ENCODE measurements at regions not wholly inside any gene's neighbourhood (a gene's known extent, or its start where the extent isn't known, plus 50 kb on each side); places are given as distances from the start of the nearest gene placed in this dataset.
A peak's percentile ranks its signal among the peaks of the same experiment; 100 is the strongest.

GRCh38 chr16:73878611-73879010 lies 418.0 kb upstream of the PSMD7 start:
- DNase-seq = peak; percentile 1

GRCh38 chr16:73877150-73877549 lies 419.5 kb upstream of the PSMD7 start:
- no peak for DNase-seq

- no peak for DNase-seq
Observed at GRCh38 chr16:73875996-73876690, 420.5 kb upstream of the PSMD7 start.

DNA sequence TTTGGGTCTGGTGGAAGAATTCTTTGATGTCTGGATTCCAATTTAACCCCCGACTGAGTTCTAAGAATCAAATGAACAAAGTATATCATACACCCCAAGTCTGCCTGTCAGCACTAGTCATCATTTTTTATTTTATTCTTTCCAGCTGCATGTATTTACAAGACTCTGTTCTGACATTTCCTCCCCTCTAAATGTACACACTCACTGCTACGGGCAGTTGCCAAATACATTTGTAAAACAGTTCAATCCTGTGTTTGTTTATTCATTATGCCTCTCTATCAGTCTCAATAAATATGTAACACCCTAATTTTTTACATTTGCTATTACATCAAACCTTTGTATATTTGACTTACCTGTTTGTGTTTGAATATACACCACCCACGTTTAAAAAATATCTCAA lies 422.3 kb upstream of the PSMD7 start:
- no peak for DNase-seq

GRCh38 chr16:73873643-73874042 lies 423.0 kb upstream of the PSMD7 start:
- no peak for DNase-seq

GRCh38 chr16:73872856-73873255 lies 423.8 kb upstream of the PSMD7 start:
- DNase-seq = no peak

DNA sequence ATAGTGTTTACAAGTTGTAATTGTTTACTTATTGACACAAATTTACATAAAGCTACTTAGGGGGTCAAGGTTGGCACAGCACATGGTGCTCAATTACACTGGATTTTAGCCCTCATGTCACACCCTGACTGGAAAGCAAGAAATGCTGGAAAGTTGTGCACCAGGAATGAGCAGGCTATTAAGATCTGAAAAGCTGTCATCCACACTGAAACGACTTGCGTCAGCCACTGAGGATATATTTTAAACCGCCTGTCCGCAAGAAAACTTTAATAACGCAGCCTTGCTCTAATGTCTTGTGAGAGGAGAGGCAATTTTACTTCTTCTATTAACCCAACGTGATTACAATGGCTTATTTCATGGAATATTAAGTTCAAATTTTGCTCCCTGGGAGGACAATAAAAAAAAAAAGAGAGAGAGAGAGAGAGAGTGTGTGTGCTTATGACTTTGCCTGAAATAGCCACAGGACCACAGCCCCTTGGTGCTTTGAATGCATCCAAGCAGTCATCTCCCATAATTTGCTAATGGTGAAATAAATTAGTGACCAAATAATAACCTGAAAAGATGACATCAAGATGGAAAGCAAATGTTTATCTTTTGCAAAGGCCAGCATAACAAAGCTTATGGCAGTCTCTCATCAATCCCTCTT lies 425.4 kb upstream of the PSMD7 start:
- no peak for DNase-seq

DNA sequence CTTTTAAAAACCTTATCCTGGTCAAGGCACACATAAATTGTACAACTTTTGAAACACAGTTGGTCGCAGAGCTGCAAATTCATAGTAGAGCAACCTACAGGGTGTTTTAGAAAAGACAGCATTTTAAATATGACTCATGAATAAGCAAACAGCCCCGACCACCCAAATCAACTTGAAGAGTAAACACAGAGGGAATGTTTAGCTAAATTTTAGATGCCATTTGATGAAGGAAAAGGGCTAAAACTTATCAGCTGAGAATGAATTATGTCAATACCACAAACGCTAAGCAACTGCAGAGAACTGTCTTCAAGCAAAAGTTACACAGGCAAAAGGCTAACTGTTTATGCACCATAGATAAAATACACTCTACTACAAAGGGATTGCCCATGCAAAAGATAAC lies 427.5 kb upstream of the PSMD7 start:
- no peak for DNase-seq

DNA sequence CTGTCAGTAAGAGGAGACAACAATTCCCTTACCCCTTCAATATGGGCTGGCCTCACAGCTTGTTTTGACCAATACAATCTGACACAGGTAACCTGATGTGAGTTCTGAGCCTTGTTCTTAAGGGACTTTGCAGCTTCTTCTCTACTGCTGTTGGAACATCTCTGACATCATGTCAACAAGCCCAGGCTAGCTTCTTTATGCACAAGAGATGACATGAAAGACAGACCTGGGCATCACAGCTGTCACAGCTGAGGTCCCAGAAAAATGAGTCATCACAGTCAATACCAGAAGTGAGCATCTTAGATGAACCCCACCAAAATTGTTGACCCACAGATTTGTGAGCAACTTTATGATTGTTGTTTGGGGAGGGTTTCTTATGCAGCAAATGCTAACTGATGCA lies 431.7 kb upstream of the PSMD7 start:
- no peak for DNase-seq

GRCh38 chr16:73858326-73858725 lies 438.3 kb upstream of the PSMD7 start:
- DNase-seq = no peak

DNA sequence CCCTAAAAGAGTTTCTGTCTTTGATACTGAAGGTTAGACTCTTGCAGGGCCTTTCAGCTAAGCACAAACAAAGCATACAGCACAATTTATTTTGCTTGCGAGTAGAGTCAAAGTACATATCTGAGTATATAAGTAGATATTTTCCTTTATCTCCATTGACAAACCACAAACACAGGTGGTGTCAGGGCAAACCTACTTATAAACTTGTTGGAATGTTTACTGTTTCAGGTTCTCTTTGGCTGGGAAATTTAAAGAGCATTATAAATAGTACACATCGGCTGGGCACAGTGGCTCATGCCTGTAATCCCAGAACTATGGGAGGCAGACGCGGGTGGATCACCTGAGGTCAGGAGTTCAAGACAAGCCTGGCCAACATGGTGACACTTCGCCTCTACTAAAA lies 442.6 kb upstream of the PSMD7 start:
- no peak for DNase-seq

GRCh38 chr16:73852561-73852960 lies 444.1 kb upstream of the PSMD7 start:
- DNase-seq = no peak

DNA sequence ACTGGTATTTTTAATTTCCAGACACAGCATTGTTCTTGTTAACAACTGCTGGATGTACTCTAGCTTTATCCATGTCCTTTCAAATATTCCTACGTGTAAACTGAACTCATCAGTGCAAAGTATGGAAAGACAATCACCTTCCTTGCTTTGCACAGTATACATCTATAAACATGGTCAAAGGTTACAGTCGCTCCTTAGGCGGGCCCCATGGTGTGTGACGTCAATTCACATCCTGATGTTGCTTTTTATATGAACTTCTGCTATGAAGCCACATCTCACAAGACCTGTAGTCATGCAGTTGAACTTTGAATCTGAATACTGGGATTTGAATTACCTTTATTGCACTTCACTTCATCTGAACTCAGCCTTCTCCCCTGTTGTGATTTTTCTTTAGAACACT lies 447.6 kb upstream of the PSMD7 start:
- DNase-seq = no peak

- no peak for DNase-seq
Observed at GRCh38 chr16:73847090-73847489, 449.5 kb upstream of the PSMD7 start.

DNA sequence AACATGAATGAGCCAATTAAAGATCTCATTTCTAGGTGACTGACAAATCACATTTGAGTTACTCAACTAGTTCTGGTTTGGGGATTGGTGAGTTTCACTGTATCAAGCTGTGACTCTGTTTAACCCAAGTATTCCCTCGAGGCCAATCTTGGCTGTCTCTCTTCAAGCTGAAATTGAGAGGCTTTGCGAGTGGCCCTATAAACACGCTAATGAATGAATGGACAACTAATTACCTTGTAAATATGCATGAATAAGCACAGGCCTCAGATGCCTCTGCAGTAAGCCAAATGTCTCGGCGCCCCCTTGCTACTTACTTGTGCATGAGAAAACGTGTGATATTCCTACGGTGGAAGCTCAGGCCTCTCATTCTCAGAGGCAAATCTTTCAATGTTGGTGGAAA lies 450.3 kb upstream of the PSMD7 start:
- no peak for DNase-seq

- DNase-seq = no peak
Observed at GRCh38 chr16:73846007-73846330, 450.6 kb upstream of the PSMD7 start.

GRCh38 chr16:73845238-73846006 lies 451.2 kb upstream of the PSMD7 start:
- DNase-seq = no peak

DNA sequence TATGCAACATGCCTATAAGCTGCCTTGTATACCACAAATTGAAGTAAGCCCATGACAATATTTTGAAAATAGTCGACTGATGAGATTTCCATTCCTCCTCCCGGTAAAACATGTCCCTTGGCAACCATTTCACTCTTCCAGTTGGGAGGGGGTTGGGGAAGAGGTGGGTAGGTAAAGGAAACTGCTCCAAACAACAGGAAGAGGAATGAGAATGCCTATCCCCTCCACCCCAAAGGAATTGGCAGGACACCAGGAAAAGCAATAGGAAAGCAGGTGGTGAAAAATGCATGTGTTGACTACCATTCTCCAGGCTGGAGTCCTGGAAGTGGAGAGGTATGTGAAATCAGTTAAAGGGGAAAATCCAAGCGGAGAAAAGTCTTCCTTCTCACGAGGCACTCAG lies 455.9 kb upstream of the PSMD7 start:
- DNase-seq = no peak

- DNase-seq = no peak
Observed at GRCh38 chr16:73831220-73831619, 465.4 kb upstream of the PSMD7 start.

DNA sequence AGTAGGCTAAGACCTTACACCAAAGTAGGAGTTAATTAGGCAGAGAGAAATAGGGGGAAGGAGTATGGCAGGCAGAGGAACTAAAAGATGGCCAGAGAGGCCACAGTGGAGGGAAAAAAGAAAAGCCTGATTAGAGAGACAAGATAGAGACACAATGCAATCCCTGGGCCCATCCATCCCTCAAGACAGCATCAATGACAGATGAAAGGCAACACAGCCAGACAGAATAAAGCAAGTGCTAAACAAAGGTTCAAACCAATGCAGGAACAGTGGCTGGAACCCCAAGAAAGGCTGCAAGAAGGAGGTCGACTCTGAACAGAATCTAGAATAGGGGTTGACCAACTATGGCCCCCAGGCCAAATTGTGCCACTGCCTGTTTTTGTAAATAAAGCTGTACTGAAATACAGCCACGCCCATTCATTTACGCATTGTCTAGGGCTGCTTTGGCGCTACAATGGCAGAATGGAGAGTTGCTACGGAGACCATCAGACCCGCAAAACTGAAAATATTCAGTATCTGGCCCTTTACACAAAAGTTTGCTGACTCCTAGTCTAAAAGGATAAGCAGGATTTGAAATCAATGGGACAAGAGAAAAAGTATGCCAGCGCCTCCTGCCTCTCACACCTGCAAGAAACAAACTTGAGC lies 473.3 kb upstream of the PSMD7 start:
- no peak for DNase-seq

GRCh38 chr16:73817526-73818324 lies 478.9 kb upstream of the PSMD7 start:
- no peak for DNase-seq

- no peak for DNase-seq
Observed at GRCh38 chr16:73813527-73813926, 483.1 kb upstream of the PSMD7 start.

GRCh38 chr16:73804456-73804855 lies 492.2 kb upstream of the PSMD7 start:
- no peak for DNase-seq
